DMS 273 treated with DMSO at 0.1 percent for 48 hours (cell line): ENCODE measurements at regions not wholly inside any gene's neighbourhood (a gene's known extent, or its start where the extent isn't known, plus 50 kb on each side); places are given as distances from the start of the nearest gene placed in this dataset.
"Not testable (repeated sequence)": the region's sequence is repeated elsewhere in the genome, so short reads cannot be mapped to it uniquely, and the experiment has no call there.

Source experiments
- DNase-seq: peaks from one replicate; lab custom pipeline; 2025; lab: John Stamatoyannopoulos, UW

DNA sequence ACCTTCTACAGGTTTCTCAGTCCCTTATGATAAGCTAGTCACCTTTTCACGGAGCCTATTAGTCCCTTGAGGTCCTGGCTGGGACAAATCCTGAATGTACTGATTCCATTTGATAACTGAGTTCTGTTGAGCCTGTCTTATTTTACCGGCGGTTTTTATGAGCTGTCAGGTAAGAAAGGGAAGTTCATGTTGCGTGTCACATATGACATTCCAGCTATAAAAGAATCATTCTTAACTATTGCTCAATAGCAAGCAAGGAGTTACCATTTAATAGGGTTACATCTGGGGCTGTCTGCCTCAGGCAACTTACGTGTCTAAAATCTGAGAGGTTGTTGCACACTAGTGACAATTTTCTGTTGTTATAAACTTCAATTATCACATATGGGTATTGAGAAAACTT lies 394.6 kb downstream of the TECRL start:
- no peak for DNase-seq

DNA sequence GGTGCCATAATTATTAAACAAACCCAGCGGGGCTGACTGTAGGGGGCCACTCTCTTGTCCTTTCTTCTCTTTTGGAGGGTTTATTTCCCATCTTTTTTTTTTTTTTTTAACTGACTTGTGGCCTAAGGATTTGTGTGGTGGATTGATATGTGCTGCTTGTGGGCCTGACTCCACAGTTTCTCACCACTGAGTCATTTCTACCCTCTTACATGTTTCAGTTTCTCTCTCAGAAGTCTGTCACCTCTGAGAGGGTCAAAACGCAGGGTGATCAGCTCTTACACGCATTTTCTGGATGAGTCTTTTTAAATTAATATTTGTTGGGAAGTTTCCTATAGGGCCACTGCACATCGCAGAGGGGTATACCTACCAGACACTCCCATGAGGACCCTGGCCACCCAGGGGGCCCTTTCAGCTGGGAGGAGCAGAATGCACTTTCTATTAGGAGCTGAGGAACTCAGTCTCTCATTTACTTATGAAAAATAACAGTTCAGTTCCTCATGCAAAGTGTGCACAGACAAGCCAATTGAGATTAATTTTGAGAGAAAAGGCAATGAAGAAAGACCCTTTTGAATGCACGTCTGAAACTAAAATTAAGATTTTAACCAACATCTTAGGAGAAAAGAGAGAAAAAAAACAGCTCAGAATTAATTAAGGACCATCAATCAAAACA lies 407.9 kb downstream of the TECRL start:
- no peak for DNase-seq

DNA sequence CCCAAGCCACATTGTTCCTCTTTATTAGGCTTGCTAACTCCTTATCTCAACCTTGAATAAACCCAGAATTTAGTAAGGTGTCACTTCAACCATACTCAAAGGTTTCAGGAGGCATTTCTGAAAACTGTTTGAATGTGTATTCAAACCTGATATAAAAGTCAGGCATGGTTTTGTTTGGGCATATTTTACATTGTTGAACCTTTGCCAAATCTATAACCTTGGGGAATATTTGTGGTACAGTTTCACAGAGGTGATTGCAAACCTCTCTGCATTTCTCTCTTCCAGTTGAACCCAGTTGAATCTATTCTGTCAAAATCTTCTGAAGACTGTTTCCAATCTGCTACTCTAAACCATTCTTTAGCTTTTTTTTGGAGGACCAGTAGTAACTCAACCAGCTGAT lies 409.0 kb downstream of the TECRL start:
- DNase-seq, result no peak

DNA sequence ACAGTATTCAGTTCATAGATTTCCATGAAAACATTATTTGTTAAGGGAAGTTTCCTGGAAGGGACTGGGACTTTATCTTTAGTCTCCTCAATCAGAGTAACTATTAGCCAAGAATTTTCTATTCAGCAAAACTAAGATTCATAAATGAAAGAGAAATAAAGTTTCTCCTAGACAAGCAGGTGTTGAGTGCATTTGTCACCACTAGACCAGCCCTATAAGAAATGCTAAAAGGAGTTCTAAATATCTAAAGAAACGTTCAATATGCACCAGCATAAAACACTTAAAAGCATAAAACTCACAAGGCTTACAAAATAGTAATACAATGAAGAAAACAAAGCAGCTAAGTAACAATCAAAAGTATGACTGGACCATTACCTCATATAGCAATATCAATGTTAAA lies 423.0 kb downstream of the TECRL start:
- DNase-seq, result no peak

DNA sequence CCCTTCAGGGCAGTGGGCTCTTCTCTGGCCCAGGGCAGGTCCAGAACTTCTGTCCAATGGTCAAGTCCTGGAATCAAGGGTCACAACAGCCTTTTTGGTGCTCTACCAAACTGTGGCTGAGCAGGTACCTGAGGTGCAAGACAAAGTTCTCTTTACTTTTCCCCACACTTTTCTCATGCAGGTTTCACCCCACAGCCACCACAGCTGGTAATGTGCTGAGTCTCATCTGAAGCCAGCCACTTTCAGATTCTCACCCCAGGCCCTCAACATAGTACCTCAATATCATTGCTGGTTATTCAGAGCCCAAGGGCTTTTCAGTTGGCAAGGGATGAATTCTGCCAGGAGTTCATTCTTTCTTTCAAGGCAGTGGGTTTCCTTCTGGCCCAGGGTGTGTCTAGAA lies 426.0 kb downstream of the TECRL start:
- DNase-seq, result no peak

DNA sequence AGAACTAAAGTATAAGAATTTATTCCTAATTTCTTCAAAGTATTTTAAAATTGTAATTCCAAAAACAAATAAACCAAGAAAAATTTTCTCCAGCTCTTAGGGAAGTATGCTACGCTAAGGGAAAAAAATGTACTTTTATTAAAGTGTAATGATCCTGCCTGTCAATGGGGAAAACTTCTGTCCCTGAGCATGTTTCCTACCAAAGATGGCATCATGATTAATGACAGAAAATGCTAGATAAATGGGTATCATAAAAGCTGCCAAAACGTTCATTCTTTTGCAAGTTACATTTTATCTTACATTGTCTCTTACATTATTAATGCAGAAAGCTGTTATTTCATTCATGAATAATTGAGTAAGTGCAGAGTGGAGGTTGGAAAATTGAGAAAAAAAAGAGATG lies 443.4 kb downstream of the TECRL start:
- no peak for DNase-seq

DNA sequence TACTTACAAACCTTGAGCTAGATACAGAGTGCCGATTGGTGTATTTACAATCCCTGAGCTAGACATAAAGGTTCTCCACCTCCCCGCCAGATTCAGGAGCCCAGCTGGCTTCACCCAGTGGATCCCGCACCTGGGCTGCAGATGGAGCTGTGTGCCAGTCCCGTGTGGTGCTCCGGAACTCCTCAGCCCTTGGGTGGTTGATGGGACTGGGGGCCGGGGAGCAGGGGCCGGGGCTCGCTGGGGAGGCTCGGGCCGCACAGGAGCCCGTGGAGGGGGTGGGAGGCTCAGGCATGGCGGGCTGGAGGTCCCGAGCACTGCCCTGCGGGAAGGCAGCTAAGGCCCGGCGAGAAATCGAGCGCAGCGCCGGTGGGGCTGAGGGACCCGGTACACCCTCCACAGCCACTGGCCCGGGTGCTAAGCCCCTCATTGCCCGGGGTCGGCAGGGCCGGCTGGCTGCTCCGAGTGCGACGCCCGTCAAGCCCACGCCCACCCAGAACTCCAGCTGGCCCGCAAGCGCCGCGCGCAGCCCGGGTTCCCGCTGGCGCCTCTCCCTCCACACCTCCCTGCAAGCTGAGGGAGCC lies 466.5 kb downstream of the TECRL start:
- not testable (repeated sequence) for DNase-seq

DNA sequence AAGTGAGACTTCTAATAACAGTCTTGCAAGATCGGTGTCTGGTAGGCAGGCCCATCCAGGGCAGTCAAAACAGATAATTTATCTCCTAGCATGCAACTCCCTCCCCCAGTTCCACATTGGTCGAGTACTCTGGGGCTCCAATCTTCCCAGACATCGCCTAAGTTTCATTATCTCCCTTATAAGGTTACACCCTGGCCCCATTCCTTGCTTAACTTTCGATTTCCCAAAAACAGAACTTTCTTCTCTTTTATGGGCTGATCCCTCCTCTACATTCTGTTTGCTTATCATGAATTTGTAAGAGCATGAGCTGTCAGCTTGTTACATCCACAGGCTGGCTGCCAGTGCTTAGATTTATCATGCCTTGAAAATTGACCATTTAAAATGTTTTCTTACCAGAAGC lies 471.3 kb downstream of the TECRL start:
- no peak for DNase-seq

DNA sequence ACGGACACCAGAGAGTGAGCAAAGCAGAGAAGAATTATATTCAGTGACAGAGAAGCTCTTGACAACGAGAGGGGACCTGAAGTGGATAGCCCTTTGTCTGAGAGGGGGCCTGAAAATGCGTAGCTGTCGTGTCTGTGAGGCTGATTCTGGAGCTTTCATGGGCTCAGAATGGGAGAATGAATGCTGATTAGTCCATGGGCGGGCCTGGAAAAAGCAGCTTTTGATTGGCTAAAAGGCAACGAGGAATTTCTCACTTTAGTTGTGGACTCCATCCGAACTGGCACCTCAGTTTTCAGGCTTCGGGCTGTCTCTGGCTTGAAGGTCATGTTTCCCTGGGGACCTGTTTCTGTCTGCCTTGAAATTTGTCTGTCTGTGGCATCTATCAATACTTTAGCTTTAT lies 487.1 kb downstream of the TECRL start:
- DNase-seq, result no peak

DNA sequence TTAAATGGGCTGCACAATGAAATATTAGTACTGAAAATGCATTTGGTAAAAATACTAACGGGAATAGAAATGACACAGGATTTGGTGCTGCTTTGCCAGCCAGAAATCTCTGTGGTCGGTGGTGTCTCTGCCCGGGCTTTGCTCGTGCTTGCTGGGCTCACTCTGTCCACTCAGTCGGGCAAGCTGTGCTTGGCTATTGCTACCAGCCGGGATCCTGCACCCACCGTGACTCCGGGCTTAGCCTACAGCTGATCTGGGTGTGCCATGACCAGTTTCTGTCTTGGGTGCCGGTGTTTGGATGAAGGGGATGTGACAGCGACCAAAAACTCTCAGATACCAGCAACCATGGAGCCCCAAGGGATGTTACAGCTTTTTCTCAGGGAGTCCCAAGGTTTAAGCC lies 487.7 kb downstream of the TECRL start:
- DNase-seq, result no peak

DNA sequence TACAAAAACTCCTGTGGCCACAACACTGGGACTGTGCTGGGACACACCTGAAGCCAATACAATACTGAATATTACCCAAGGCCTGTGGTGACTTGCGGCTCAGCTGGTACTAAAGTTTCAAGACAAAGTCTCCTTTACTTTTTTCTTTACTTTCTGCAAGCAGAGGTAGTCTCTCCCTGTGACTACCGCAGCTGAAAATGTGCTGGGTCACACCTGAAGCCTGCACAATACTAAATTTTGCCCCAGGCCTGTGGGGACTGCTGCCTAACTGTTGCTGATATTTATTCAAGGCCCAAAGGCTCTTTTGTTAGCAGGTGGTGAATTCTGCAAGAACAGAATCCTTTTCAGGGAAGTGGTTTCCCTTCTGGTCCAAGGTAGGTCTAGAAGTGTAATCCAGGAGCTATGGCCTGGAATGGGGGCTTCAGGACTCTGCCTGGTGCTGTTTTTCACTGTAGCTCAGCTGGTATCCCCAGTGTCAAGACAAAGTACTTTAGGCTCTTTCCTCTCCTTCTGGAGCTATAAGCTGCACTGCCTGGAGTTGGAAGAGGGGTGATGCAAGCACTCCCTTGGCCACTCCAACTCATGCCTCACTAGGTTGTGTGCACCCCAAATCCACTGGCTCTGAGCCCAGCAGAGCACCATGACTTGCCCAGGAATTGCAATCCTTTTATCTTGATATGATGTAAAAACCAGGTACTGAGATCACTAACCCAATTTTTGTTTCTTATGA lies 489.4 kb downstream of the TECRL start:
- no peak for DNase-seq

DNA sequence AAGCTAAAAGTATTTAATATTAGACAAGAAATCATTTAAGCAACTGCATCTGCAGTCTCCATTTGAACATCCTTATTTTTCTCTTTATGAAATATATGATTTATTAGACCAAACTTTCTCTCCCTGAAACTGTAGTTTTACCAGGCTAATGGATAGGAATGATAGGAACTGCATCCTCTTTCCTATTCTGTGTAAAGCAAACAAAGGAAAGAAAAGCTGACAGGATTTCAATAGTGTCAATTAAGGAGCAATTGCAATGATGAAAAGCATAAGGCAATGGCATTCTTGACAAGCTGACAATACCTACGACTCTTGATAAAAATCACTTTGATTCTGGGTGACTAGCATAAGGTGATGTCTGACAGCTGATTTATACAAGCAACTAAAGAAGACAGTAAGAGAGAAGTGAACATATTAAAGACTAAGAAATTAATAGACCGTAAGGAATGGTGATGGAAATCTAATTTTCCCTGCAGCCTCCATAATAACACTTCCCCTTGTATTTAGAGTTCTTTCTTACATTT lies 502.5 kb downstream of the TECRL start:
- no peak for DNase-seq

DNA sequence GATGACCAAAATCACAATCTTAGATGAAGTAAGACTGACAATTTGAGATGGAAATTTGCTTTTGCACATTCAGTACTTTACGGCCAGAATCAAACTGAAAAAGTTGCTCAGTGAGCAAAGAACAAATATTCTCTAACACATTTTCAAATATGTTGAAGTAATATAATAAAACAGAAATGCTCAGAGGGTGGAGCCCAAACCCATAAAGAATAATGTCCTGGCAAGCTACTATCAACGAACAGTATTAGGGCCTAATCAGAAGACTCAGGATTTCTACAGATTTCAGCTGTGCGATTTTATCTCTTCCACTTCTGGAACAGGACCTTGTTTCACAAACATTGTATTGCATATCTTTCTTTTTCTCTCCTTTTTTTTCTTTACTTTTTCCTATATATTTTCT lies 505.0 kb downstream of the TECRL start:
- DNase-seq, result no peak

DNA sequence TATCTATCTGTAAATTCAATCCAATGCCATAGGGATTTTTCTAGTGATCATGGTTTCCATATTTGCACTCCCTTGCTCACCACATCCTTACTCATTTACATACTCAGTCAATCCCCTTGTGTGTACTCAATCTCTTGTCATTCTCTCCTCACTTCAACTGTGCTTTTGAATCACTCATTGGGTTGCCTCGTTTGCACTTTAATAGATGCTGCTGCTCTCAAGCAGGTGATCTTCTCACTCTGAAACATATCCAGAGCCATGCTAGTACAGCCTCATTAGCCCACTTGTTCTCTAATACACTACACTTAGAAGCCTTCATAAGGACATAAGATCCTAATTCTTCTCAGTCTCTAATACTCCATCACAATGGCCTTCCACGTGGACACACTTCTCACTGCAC lies 507.9 kb downstream of the TECRL start:
- DNase-seq, result no peak

DNA sequence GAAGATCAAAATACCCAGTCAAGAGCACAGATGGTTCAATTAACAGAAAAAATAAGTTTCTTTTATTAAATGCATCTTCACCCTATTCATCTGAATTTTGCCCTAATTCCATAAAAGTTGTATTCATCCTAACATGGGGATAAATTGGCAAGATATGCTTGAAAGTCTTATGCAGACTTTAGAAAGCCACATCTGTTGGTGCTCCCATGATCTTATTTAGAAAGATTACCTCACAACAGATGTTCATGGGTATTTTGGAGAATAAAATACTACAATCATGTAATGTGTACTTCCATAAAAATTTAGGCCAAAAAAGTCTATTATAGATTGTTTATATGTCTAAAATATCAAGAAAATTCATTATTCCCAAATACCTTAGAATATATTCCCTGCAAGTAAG lies 510.3 kb downstream of the TECRL start:
- no peak for DNase-seq

DNA sequence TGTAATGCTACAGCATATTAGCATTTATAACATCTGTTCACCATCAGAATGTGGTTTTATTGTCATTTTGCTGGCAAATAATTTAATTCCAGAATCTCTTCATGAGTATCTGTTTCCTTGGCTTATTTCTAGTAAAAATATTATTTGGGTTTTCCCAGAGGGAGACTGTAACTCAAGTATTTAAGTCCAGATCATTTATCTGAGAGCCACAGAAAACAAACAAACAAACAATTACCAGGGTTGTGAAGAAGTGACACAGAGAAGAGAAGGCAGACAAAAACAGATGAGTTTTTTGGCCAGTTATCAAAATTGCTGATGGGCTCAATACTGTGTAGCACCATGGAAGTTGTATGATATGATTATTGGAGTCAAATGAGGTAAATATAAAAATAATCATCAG lies 515.1 kb downstream of the TECRL start:
- no peak for DNase-seq

DNA sequence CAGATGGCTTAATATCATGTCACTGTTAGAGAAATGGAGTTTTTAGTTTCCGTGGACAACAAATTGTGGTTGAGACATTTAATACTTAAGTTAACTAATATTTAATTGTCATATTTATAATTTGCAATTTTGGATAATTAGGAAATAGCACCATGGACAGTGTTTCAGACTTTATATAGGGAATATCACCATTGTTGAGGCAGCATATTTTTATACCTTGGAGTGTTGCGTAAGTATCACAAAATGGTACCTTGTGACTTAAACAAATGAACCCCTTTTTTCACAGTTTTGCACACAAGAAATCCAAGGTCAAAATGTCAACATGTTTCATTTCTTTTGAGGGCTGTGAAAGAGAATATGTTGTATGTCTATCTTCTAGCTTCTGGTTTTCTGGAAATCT lies 539.9 kb downstream of the TECRL start:
- no peak for DNase-seq

DNA sequence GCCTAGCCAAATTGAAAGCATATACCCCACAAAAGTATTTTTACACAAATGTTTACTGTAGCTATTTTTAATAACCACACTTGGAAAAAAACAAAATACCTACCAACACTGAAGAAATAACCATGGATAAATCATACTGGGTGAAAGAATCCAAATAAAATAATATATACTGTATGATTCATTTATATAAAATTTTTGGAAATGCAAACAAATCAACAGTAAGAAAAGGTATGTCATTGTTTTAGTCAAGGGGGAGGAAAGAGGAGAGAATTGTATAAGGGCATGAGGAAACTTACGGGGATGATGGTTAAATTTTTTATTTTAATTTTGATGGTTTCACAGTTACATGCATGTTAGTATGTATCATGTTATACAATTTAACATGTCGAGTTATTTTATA lies 557.8 kb downstream of the TECRL start:
- DNase-seq, result no peak

DNA sequence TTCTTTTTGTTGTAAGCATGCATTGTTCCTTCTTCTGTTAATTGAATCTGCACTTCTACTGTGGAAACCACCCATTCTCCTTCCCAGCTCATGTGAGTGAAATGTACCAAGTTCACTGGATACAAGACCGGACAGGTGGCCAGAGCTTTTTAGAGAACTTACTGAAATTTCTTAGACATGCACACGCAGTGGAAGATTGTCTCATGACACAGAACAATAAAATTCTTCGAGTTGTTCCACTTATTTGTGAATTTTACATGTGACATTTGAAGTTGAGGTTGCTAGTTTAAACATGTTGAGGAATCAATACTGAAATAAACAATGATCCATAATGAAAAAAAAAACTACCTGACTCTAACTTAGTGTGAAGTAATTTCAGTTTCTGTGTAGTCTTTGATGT lies 568.0 kb downstream of the TECRL start:
- DNase-seq, result no peak

DNA sequence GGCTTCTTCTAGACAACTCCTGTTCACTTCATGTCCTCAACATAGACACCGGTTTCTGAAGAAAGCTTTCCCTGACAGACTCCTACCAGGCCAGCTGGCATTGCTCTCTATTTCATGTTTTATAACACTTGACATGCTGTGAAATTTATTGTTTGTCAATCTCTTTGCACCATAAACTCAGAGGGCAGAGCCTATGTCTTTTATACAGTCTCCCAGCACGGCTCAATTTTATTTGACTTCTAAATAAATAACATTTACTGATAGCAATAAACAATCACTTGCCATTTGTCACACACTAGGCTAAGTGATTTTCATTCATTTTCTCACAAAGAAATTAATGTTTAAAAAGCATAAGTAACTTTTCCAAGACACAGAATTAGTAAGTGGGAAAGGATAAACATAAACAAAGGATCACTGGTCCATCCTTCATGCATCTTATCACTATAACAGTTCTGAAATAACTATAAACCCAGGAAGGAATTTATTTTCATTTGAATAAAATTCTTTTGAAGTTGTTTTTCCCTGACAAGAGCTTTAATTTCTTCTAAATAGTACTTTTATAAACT lies 577.6 kb downstream of the TECRL start:
- no peak for DNase-seq

DNA sequence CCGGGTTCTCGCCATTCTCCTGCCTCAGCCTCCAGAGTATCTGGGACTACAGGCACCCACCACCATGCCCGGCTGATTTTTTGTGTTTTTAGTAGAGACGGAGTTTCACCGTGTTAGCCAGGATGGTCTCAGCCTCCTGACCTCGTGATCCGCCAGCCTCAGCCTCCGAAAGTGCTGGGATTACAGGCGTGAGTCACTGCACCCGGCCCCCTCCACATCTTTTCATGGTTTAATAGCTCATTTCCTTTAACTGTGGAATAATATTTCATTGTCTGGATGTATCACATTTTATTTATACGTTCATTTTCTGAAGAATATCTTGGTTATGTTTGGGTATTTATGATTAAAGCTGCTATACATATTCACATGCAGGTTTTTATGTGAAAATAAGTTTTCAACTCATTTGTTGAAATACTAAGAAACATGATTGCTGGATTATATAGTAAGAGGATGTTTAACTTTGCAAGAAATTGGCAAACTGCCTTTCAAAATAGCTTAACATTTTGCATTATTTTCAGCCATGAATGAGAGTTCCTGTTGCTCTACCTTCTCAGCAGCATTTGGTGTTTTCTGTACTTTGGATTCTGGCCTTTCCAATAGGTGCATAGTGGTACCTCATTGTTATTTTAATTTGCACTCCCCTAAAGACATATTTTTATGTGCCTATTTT lies 591.9 kb downstream of the TECRL start:
- DNase-seq, result no peak

DNA sequence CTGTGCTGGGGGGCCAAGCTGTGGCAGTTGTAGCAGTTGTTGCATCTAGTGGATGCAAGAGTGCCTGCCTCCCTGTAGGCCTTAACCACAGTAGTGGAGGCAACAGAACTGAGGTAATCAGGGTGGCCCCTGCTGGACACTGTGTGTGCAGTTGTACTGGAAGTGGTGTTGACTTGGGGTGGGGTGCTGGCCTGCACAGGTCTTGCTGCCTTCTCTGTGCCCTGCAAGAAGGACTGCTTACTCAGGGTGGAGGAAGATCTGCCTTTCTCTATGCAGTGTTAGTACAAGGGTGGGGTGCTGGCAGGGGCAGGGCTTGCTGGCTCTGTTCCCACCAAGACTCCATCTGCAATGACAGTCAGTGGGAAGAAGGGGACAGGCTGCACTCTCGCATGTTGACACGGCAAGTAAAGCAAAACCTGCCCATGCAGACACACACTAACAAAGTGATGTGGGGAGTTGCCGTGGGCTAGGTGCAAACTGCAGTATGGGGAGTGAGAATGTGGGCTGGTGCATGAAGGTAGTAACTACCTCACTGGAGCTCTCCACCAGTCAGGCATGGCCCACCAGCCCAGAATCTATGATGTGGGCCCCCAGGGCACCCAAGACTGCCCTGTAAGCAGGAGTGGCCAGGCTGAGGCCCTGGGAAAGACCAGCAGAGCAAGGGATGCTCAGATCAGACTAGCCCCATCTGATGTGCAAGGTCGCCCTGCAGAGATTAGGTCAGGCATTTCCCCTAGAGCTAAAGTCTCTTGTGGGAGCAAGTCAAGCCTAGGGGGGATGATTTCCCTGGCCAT lies 594.9 kb downstream of the TECRL start:
- no peak for DNase-seq
